Testis (tissue), 2 donors: ENCODE measurements at regions not wholly inside any gene's neighbourhood (a gene's known extent, or its start where the extent isn't known, plus 50 kb on each side); places are given as distances from the start of the nearest gene placed in this dataset.

Source experiments
- DNase-seq: peaks from one replicate; pipeline ENCODE4 v3.0.0-alpha.2; 2019
- H3K27ac ChIP-seq, 2 donors: fragments of 200-600 bp; sonication (generic); one replicate each; pipeline ENCODE4 v1.5.1; 2019
- H3K27me3 ChIP-seq: fragments of 200-600 bp; sonication (generic); one replicate; pipeline ENCODE4 v1.5.1; 2019
- H3K36me3 ChIP-seq: fragments of 200-600 bp; sonication (generic); one replicate; pipeline ENCODE4 v1.5.1; 2017; ENCODE audit warnings: low read depth; ENCODE audit errors: missing control alignments
- H3K4me1 ChIP-seq: fragments of 200-600 bp; sonication (generic); one replicate; pipeline ENCODE4 v1.5.1; 2019
- H3K4me3 ChIP-seq, 2 donors: fragments of 200-600 bp; sonication (generic); one replicate each; pipeline ENCODE4 v1.5.1; 2017 to 2019
- H3K9me3 ChIP-seq: fragments of 200-600 bp; sonication (generic); one replicate; pipeline ENCODE4 v1.5.1; 2017
- POLR2A ChIP-seq: fragments of 450-650 bp; IDR thresholded peaks from one replicate; pipeline ENCODE4 v1.6.1; 2017; ENCODE audit warnings: antibody characterized with exemption, mild to moderate bottlenecking, moderate library complexity
- WGBS, 2 donors: methylation state at CpG; one replicate each; pipeline ENCODE4 v1.1.5; 2018; 5-methylcytosine and 5-hydroxymethylcytosine counted together
- intact Hi-C: fragments of 100-400 bp; cut with DNase I; formaldehyde crosslinking; loops from one replicate; pipeline ENCODE4 v1.15.1; 2023; ENCODE audit warnings: low total_unique reads
- TF ChIP-seq, protein P1 (sequence below), 3 experiments: fragments of 450-650 bp in 2 of 3; fragments of 200-600 bp in 1 of 3; sonication (generic) in 1 of 3; IDR thresholded peaks; one replicate each; pipeline ENCODE4 v1.5.1; 2016 to 2019; ENCODE audit warnings: antibody characterized with exemption in 3 of 3, mild to moderate bottlenecking in 2 of 3, moderate library complexity in 1 of 3

DNA sequence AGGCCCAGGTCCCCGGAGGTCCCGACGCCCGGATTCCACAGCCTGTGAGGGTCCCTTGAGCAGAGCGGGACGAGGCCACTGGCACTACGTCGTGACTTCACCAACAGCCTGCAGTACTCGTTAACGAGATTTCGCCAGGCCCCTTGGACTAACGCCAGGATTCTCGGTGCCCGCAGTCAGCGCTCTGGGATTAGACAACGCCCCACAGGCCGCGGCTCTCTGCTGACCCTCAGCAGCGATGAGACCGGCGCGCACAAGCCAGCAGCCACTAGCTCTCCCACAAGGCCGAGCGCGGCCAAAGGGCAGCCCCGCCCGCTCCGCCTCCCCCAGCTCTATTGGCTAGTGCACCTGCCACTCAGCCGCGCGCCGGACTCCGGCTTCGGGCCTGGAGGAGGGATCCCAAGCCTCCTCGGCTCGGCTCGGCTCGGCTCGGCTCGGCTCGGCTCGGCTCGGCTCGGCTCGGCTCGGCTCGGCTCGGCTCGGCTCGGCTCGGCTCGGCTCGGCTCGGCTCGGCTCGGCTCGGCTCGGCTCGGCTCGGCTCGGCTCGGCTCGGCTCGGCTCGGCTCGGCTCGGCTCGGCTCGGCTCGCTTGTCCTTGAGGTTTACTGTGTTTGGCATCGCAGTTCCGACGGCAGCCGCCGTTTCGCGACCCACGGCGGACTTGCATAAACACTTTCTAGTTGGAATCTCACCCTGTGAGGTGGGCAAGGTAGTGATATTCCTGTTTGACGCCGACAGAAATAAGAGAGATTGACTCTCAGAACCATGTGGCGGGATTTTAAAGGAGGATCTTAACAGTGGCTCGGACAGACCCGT is 231.7 kb upstream of the SERP2 start:
- peaks cover 19% of the 10 kb centered on the region for H3K4me1 ChIP-seq
- peak overlapping the region; percentile 93 to 97 for H3K27ac ChIP-seq
- no peaks in the 10 kb centered on the region for H3K27me3 ChIP-seq
- WGBS, 2 donors, result 0 to 1% methylated on average over 23 to 44 of the region's 84 CpGs
- H3K9me3 ChIP-seq, result no peaks in the 10 kb centered on the region
- peak; percentile 94 for TF ChIP-seq POLR2A
- TF ChIP-seq, protein P1, sequence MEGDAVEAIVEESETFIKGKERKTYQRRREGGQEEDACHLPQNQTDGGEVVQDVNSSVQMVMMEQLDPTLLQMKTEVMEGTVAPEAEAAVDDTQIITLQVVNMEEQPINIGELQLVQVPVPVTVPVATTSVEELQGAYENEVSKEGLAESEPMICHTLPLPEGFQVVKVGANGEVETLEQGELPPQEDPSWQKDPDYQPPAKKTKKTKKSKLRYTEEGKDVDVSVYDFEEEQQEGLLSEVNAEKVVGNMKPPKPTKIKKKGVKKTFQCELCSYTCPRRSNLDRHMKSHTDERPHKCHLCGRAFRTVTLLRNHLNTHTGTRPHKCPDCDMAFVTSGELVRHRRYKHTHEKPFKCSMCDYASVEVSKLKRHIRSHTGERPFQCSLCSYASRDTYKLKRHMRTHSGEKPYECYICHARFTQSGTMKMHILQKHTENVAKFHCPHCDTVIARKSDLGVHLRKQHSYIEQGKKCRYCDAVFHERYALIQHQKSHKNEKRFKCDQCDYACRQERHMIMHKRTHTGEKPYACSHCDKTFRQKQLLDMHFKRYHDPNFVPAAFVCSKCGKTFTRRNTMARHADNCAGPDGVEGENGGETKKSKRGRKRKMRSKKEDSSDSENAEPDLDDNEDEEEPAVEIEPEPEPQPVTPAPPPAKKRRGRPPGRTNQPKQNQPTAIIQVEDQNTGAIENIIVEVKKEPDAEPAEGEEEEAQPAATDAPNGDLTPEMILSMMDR (IDR thresholded peaks at IDR 0.05), result peak in 1 of 3 experiments; percentile 29
- no peaks in the 10 kb centered on the region for H3K36me3 ChIP-seq
- peak overlapping the region; percentile 67 to 73 for H3K4me3 ChIP-seq
- DNase-seq, result peak; percentile 97
- intact Hi-C loops, result loop anchor here (10.0 kb wide), 1 partner anchor 293 kb away; no protein-coding TSS in a partner anchor

DNA sequence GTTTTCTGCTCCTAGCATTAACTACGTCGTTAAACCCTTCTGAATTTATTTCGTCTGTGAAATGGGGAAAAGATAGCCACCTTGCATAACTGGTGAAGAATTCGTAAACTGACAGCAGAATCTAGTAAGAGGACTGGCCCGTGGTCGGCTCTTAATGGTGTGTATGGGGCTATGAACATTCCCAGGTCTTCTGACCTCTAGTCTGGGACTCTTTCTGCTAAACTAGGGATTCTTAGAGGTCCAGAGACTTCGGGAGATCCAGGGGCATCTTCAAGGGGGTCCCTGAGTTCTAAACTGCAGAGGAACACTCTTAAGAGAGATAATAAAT is 231.1 kb upstream of the SERP2 start:
- Histone ChIP-seq H3K27ac (peak overlapping the region; percentile 67 to 88), H3K9me3 (no peaks in the 10 kb centered on the region), H3K4me3 (peak overlapping the region; percentile 50 to 73), H3K27me3 (no peaks in the 10 kb centered on the region), H3K36me3 (no peaks in the 10 kb centered on the region), H3K4me1 (peaks cover 19% of the 10 kb centered on the region)
- TF ChIP-seq POLR2A, result no peak
- TF ChIP-seq, protein P1 (IDR thresholded peaks at IDR 0.05), result peak in 1 of 3 experiments; percentile 13
- 1 to 6% methylated on average over 7 of the region's 7 CpGs for WGBS, 2 donors
- intact Hi-C loops, result loop anchor here (10.0 kb wide), 1 partner anchor 292 kb away; no protein-coding TSS in a partner anchor
- DNase-seq, result peak; percentile 39

DNA sequence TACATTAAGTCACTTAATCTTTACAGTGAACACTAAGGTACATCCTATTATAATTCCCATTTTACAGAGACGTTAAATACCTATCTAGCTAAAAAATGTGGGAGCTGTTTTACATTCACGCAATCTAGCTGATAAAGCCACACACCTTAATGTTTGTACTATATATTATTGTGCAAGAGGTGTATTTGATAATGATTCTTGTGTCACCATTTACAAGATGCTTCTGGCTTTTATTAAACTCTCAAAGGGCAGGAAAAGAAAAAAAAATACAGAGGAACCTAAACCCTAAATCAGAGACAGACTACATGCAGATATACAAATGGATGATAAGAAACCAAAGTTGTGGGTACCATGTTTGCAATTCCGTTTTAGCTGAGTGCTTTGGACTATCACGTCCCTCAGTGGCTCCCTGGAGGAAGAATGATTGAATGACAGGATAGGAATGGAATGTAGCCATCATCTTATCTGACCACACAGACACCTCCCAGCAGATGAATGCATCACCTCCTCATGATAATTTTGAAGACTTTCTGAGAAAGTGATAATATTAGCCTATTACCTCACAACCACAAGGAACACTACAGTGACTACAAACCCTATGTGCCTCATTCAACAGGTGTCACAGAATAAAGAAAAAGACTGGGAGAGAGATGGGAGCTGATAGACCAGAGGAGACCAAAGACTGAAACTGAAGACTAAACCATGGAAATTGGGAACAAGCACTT is 230.5 kb upstream of the SERP2 start:
- TF ChIP-seq POLR2A, result no peak
- TF ChIP-seq, protein P1 (IDR thresholded peaks at IDR 0.05), result no peak
- intact Hi-C loops, result loop anchor here (10.0 kb wide), 1 partner anchor 292 kb away; no protein-coding TSS in a partner anchor
- no peak for DNase-seq
- 47 to 52% methylated on average over 4 of the region's 4 CpGs for WGBS, 2 donors
- Histone ChIP-seq H3K27ac (peak overlapping the region; percentile 67 to 88), H3K27me3 (no peaks in the 10 kb centered on the region), H3K4me3 (peak overlapping the region in 1 of 2 donors; percentile 73), H3K9me3 (no peaks in the 10 kb centered on the region), H3K36me3 (no peaks in the 10 kb centered on the region), H3K4me1 (peaks cover 22% of the 10 kb centered on the region)

DNA sequence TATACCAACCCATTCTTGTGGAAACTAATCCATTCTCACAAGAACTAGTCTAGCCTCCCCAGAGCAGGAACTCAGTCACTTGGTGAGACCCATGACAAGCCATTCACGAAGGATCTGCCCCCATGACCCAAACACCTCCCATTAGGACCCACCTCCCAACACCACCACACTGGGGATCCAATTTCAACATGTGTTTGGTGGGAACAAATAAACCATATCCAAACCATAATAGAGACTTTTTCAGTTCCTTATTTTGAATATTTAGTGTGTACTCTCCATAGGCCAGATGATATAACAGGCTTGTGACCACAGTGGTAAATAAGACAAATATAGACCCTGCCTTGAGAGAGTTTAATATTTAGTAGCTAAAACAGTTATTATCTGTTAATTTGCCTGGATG is 227.5 kb upstream of the SERP2 start:
- intact Hi-C loops, result loop anchor here (10.0 kb wide), 1 partner anchor 289 kb away; no protein-coding TSS in a partner anchor
- Histone ChIP-seq H3K9me3 (no peaks in the 10 kb centered on the region), H3K4me3 (no peak overlapping the region), H3K27me3 (no peaks in the 10 kb centered on the region), H3K4me1 (peaks cover 20% of the 10 kb centered on the region), H3K36me3 (no peaks in the 10 kb centered on the region), H3K27ac (no peak overlapping the region)
- TF ChIP-seq, protein P1 (IDR thresholded peaks at IDR 0.05), result no peak
- TF ChIP-seq POLR2A, result no peak
- 74 to 100% methylated on average over 1 of the region's 1 CpG for WGBS, 2 donors
- DNase-seq, result no peak
